ENCODE measurements at regions not wholly inside any gene's neighbourhood (a gene's known extent, or its start where the extent isn't known, plus 50 kb on each side); places are given as distances from the start of the nearest gene placed in this dataset.

DNA sequence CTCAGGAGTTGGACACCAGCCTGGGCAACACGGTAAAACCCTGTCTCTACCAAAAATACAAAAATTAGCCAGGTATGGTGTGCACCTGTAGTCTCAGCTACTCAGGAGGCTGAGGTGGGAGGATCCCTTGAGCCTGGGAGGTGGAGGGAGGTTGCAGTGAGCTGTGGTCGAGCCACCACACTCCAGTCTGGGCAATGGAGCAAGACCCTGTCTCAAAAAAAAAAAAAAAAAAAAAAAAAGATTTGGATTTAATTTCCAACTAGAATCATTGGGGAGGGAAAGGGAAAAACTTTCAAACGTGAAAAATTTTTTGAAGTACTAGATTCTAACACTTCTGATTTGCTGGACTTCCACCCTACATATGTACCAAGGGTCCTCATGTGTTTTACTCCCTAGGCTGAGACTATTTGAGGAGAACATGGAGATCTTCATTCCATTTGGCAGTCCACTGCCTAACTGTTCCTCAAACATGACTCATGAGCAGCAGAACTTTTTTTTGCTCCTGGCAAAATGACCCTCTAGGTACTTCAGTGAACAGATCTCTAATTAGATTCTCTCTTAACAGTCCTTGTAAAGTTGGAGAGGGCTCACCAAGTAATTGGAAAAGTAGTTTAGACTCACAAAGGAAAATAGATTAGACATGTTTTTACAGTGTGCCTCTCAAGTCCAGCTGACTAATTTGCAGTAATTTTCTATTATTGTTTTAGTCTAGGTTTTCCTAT is 267.6 kb downstream of the METTL4 start:
- TF ChIP-seq CTCF (IDR thresholded peaks at IDR 0.05; ENCODE audit: insufficient read depth, low read length) = no peak
- no peak for TF ChIP-seq GABPA (IDR thresholded peaks at IDR 0.05; ENCODE audit: low read depth)
- no peak for TF ChIP-seq POLR2AphosphoS5 (IDR thresholded peaks at IDR 0.05; ENCODE audit: low read depth)

Data from HL-60 (cell line).